HepG2 (cell line): ENCODE measurements at regions not wholly inside any gene's neighbourhood (a gene's known extent, or its start where the extent isn't known, plus 50 kb on each side); places are given as distances from the start of the nearest gene placed in this dataset.

Experiments used
- ATAC-seq: fragments of 200-7000 bp; cut with Tn5 transposase; 3 replicates; pipeline ENCODE4 v1.9.1; 2020; ENCODE audit warnings: mild to moderate bottlenecking, moderate library complexity
- BruUV-seq: library from RNA; stranded (reverse); fragments of 400-500 nt; replicated peaks from 2 replicates; lab custom pipeline; 2021; lab: Mats Ljungman, UMichigan
- CTCF ChIA-PET: fragments of 300-600 bp; formaldehyde crosslinking; extraction: SDS; loops from one replicate; lab custom pipeline; 2021; ENCODE audit warnings: low total read pairs, inconsistent platforms, low intra/inter-chr PET ratio; lab: Yijun Ruan, JAX
- POLR2A ChIA-PET: fragments of 350-600 bp; sonication (Branson Sonifier 250); formaldehyde crosslinking; loops from one replicate; lab custom pipeline; 2020; ENCODE audit warnings: antibody characterized with exemption, inconsistent platforms; lab: Yijun Ruan, JAX
- DNase-seq: peaks from one replicate; pipeline ENCODE4 v3.0.0-alpha.2; 2015; ENCODE audit warnings: low spot score
- FAIRE-seq: peaks from 3 replicates; lab custom pipeline; 2011; peaks lifted over from hg19 to GRCh38; lab: Jason Lieb, UNC
- H2AFZ ChIP-seq: one replicate; pipeline ENCODE4 v1.6.1; 2011; ENCODE audit warnings: low read length, inconsistent platforms
- H3K27ac ChIP-seq: fragments of 300-600 bp; 3 replicates; pipeline ENCODE4 v1.8.0; 2011; ENCODE audit warnings: mixed run types, mild to moderate bottlenecking, mixed read lengths, low read length, inconsistent platforms; ENCODE audit not compliant: insufficient read depth; ENCODE audit errors: extremely low read length
- H3K27me3 ChIP-seq, 2 experiments: fragments of 200-600 bp in 1 of 2; 2 replicates in 1 of 2; 3 replicates in 1 of 2; pipeline versions ENCODE4 v1.6.0 to v1.8.0; 2011; ENCODE audit warnings: low read length in 2 of 2, mild to moderate bottlenecking in 2 of 2, moderate library complexity in 2 of 2, inconsistent platforms in 1 of 2; ENCODE audit not compliant: insufficient read depth in 2 of 2, control insufficient read depth in 1 of 2
- H3K36me3 ChIP-seq, 2 experiments: fragments of 200-600 bp in 1 of 2; replicated peaks in 1 of 2; 2 replicates in 1 of 2; 3 replicates in 1 of 2; pipeline versions ENCODE4 v1.5.1 to v1.8.0; 2011; ENCODE audit warnings: low read length in 2 of 2, inconsistent platforms in 1 of 2; ENCODE audit not compliant: insufficient read depth in 2 of 2, control insufficient read depth in 1 of 2
- H3K4me1 ChIP-seq: 2 replicates; pipeline ENCODE4 v1.5.1; 2012; ENCODE audit warnings: low read length, inconsistent platforms; ENCODE audit not compliant: insufficient read depth
- H3K4me2 ChIP-seq: 2 replicates; pipeline ENCODE4 v1.6.0; 2011; ENCODE audit warnings: low read depth, low read length, inconsistent platforms
- H3K4me3 ChIP-seq, 3 experiments: fragments of 200-600 bp in 1 of 3; sonication (generic), shearing (Covaris generic) in 1 of 3; replicated peaks in 1 of 3; 2 replicates each; pipeline ENCODE4 v1.5.1; 2011 to 2016; ENCODE audit warnings: low read length in 3 of 3, inconsistent platforms in 2 of 3, low read depth in 2 of 3, mild to moderate bottlenecking in 2 of 3, control low read depth in 1 of 3, mixed read lengths in 1 of 3; ENCODE audit not compliant: insufficient read depth in 1 of 3
- H3K79me2 ChIP-seq: one replicate; pipeline ENCODE4 v1.6.1; 2011; ENCODE audit warnings: low read length, inconsistent platforms; ENCODE audit not compliant: insufficient read depth
- H3K9ac ChIP-seq: 2 replicates; pipeline ENCODE4 v1.6.0; 2011; ENCODE audit warnings: mild to moderate bottlenecking, low read depth, low read length, inconsistent platforms; ENCODE audit not compliant: insufficient read depth
- H3K9me3 ChIP-seq: 2 replicates; pipeline ENCODE4 v1.5.1; 2012; ENCODE audit warnings: mild to moderate bottlenecking, low read length
- H4K20me1 ChIP-seq: 2 replicates; pipeline ENCODE4 v1.6.0; 2011; ENCODE audit warnings: inconsistent platforms, mild to moderate bottlenecking, low read length, moderate library complexity; ENCODE audit not compliant: insufficient read depth
- ATAD3A ChIP-seq: sonication (generic); formaldehyde crosslinking; IDR thresholded peaks from 2 replicates; pipeline ENCODE4 v1.4.0; 2020; ENCODE audit warnings: missing genetic modification reagents
- CBX2 ChIP-seq, 2 experiments: fragments of 200-600 bp in 1 of 2; sonication (generic); formaldehyde crosslinking in 1 of 2; IDR thresholded peaks; 2 replicates each; pipeline versions ENCODE4 v1.7.0 to v1.8.1; 2018 to 2022; ENCODE audit warnings: low read depth in 2 of 2, low read length in 1 of 2, mild to moderate bottlenecking in 1 of 2, missing genetic modification reagents in 1 of 2
- EZH2 ChIP-seq: conservative IDR thresholded peaks from 2 replicates; pipeline ENCODE4 v1.6.1; 2012; ENCODE audit warnings: mild to moderate bottlenecking, low read depth, low read length, moderate library complexity
- FOXA1 ChIP-seq, 2 experiments: fragments of 450-650 bp in 1 of 2; sonication (generic) in 1 of 2; formaldehyde crosslinking in 1 of 2; IDR thresholded peaks; 2 replicates each; pipeline versions ENCODE4 v1.4.0 to v1.6.1; 2016 to 2020; ENCODE audit warnings: missing genetic modification reagents in 1 of 2
- FOXM1 ChIP-seq: sonication (generic); formaldehyde crosslinking; IDR thresholded peaks from 2 replicates; pipeline ENCODE4 v1.5.0; 2020; ENCODE audit warnings: missing genetic modification reagents
- GFI1 ChIP-seq: sonication (generic); formaldehyde crosslinking; IDR thresholded peaks from 2 replicates; pipeline ENCODE4 v1.5.0; 2020; ENCODE audit warnings: missing genetic modification reagents, mild to moderate bottlenecking, borderline replicate concordance
- MEIS2 ChIP-seq: sonication (generic); formaldehyde crosslinking; IDR thresholded peaks from 2 replicates; pipeline ENCODE4 v1.9.0; 2021; ENCODE audit warnings: mild to moderate bottlenecking, missing genetic modification reagents
- SRSF1 ChIP-seq: fragments of 200-400 bp; formaldehyde crosslinking; optimal IDR thresholded peaks from 2 replicates; pipeline ENCODE3; 2017; ENCODE audit warnings: mild to moderate bottlenecking, low read depth, low read length, moderate library complexity
- ZBTB8A ChIP-seq: sonication (generic); formaldehyde crosslinking; IDR thresholded peaks from 2 replicates; pipeline ENCODE4 v1.4.0; 2020; ENCODE audit warnings: mild to moderate bottlenecking, low read depth, missing genetic modification reagents, borderline replicate concordance
- ZNF703 ChIP-seq: sonication (generic); formaldehyde crosslinking; IDR thresholded peaks from 2 replicates; pipeline ENCODE4 v1.5.1; 2020; ENCODE audit warnings: missing genetic modification reagents, mild to moderate bottlenecking, moderate library complexity, borderline replicate concordance
- WGBS: methylation state at CpG from one replicate; pipeline ENCODE4 v1.1.6; 2017; ENCODE audit warnings: low lambda C conversion rate; 5-methylcytosine and 5-hydroxymethylcytosine counted together
- in situ Hi-C: cut with HindIII; loops from 2 replicates; pipeline ENCODE4 v1.10.0; 2017; ENCODE audit warnings: low pct_unique_long_range_greater_than_20kb; ENCODE audit not compliant: extremely low pct_ligation_motif_present
- intact Hi-C: fragments of 100-400 bp; cut with micrococcal nuclease; formaldehyde crosslinking; loops from one replicate; pipeline ENCODE4 v1.10.0; 2022; ENCODE audit not compliant: unreplicated experiment
- TF ChIP-seq, protein P1 (sequence below): sonication (generic); formaldehyde crosslinking; IDR thresholded peaks from 2 replicates; pipeline ENCODE4 v1.5.1; 2020; ENCODE audit warnings: mild to moderate bottlenecking, missing genetic modification reagents, moderate library complexity
- TF ChIP-seq, protein P2 (sequence below): sonication (generic); formaldehyde crosslinking; IDR thresholded peaks from 2 replicates; pipeline ENCODE4 v1.4.0; 2020; ENCODE audit warnings: missing genetic modification reagents

DNA sequence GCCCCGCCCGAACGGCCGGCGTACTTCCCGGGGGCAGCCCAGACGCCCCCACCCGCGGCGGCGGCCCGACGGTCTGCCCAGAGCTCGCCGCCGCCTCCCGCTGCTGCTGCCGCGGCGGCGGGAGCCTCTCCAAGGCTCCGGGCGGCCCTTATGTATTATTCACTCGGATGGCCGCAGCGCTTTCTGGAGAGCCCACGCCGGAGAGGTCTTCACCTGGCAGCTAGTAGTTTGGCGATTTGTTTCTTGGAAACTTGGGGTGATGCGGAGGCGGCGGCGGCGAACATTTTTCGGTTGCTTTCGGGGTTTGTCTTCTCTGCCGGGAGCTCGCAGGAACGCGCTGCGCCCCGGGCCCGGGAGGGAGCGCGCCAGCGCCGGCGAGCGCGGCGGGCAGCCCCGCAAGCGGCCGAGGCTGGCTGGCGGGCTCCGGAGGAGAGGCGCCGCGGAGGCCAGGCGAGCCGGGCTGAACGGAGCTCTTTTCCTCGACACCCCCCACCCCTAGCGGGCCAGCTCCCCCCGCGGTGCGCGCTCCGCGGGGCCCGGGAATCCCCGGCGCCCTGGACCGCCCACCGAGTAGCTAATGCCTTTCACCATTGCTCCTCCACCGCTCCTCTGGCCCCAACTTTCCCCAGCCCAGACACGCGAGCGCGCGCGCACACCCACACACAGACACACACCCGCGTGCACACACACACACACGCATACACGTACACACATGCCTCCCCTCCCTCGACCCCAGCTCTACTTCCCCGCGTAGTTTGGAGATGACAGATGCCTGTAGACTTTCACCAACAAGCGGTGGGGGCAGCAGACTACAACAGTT lies 113.5 kb downstream of the DHX15 start (continued):
- TF ChIP-seq, protein P1, sequence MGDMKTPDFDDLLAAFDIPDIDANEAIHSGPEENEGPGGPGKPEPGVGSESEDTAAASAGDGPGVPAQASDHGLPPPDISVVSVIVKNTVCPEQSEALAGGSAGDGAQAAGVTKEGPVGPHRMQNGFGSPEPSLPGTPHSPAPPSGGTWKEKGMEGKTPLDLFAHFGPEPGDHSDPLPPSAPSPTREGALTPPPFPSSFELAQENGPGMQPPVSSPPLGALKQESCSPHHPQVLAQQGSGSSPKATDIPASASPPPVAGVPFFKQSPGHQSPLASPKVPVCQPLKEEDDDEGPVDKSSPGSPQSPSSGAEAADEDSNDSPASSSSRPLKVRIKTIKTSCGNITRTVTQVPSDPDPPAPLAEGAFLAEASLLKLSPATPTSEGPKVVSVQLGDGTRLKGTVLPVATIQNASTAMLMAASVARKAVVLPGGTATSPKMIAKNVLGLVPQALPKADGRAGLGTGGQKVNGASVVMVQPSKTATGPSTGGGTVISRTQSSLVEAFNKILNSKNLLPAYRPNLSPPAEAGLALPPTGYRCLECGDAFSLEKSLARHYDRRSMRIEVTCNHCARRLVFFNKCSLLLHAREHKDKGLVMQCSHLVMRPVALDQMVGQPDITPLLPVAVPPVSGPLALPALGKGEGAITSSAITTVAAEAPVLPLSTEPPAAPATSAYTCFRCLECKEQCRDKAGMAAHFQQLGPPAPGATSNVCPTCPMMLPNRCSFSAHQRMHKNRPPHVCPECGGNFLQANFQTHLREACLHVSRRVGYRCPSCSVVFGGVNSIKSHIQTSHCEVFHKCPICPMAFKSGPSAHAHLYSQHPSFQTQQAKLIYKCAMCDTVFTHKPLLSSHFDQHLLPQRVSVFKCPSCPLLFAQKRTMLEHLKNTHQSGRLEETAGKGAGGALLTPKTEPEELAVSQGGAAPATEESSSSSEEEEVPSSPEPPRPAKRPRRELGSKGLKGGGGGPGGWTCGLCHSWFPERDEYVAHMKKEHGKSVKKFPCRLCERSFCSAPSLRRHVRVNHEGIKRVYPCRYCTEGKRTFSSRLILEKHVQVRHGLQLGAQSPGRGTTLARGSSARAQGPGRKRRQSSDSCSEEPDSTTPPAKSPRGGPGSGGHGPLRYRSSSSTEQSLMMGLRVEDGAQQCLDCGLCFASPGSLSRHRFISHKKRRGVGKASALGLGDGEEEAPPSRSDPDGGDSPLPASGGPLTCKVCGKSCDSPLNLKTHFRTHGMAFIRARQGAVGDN (CRISPR knock-in tag), result 0 out of 2 replicates have a peak, but pooled peaks have one; percentile 2

DNA sequence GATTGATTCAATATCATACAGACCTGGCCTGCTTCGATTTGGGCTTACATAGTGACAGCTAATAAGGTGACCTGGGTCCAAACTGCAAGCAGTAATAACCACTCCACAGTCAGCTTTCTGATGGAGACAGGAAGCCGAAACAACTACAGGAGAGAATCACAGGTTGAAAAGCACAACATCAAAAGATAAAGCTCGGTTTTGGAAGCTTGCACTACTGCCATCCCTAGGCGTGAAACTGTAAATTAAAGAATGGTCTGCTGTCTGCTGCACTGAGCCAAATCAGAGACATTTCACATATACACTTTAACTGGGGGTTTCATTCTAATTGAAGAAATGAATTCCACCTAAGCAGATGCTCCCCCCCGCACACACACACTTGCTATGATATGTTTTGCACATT lies 116.3 kb downstream of the DHX15 start:
- Histone ChIP-seq H3K4me1 (0 out of 2 replicates have a peak, but pooled peaks cover under 1% of the 10 kb centered on the region), H4K20me1 (no peaks in the 10 kb centered on the region), H3K9me3 (no peaks in the 10 kb centered on the region), H2AFZ (no peak overlapping the region), H3K27me3 (peaks cover 13 to 63% of the 10 kb centered on the region in 2 experiments; a peak in 4 of 5 replicates), H3K4me3 (no peak overlapping the region), H3K36me3 (no peaks in the 10 kb centered on the region), H3K27ac (no peak overlapping the region), H3K79me2 (no peaks in the 10 kb centered on the region), H3K9ac (no peak overlapping the region), H3K4me2 (no peak overlapping the region)
- 6% methylated on average over 5 of the region's 5 CpGs for WGBS
- CTCF ChIA-PET, result no interaction called here
- POLR2A ChIA-PET, result no interaction called here
- BruUV-seq, result no TSS peak
- in situ Hi-C loops (no loop called here), intact Hi-C loops (no loop called here)
- no peak for TF ChIP-seq EZH2
- TF ChIP-seq ATAD3A (CRISPR knock-in tag), result no peak
- TF ChIP-seq SRSF1, result no peak
- no peak for TF ChIP-seq ZNF703
- TF ChIP-seq, protein P2, sequence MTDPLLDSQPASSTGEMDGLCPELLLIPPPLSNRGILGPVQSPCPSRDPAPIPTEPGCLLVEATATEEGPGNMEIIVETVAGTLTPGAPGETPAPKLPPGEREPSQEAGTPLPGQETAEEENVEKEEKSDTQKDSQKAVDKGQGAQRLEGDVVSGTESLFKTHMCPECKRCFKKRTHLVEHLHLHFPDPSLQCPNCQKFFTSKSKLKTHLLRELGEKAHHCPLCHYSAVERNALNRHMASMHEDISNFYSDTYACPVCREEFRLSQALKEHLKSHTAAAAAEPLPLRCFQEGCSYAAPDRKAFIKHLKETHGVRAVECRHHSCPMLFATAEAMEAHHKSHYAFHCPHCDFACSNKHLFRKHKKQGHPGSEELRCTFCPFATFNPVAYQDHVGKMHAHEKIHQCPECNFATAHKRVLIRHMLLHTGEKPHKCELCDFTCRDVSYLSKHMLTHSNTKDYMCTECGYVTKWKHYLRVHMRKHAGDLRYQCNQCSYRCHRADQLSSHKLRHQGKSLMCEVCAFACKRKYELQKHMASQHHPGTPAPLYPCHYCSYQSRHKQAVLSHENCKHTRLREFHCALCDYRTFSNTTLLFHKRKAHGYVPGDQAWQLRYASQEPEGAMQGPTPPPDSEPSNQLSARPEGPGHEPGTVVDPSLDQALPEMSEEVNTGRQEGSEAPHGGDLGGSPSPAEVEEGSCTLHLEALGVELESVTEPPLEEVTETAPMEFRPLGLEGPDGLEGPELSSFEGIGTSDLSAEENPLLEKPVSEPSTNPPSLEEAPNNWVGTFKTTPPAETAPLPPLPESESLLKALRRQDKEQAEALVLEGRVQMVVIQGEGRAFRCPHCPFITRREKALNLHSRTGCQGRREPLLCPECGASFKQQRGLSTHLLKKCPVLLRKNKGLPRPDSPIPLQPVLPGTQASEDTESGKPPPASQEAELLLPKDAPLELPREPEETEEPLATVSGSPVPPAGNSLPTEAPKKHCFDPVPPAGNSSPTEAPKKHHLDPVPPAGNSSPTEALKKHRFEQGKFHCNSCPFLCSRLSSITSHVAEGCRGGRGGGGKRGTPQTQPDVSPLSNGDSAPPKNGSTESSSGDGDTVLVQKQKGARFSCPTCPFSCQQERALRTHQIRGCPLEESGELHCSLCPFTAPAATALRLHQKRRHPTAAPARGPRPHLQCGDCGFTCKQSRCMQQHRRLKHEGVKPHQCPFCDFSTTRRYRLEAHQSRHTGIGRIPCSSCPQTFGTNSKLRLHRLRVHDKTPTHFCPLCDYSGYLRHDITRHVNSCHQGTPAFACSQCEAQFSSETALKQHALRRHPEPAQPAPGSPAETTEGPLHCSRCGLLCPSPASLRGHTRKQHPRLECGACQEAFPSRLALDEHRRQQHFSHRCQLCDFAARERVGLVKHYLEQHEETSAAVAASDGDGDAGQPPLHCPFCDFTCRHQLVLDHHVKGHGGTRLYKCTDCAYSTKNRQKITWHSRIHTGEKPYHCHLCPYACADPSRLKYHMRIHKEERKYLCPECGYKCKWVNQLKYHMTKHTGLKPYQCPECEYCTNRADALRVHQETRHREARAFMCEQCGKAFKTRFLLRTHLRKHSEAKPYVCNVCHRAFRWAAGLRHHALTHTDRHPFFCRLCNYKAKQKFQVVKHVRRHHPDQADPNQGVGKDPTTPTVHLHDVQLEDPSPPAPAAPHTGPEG (CRISPR knock-in tag), result no peak
- no peak for TF ChIP-seq CBX2 (IDR thresholded peaks at IDR 0.05; ENCODE audit: low read depth, low read length)
- TF ChIP-seq CBX2 (CRISPR knock-in tag; IDR thresholded peaks at IDR 0.05; ENCODE audit: low read depth), result no peak
- no peak for TF ChIP-seq FOXA1 (IDR thresholded peaks at IDR 0.05)
- TF ChIP-seq FOXA1 (CRISPR knock-in tag; IDR thresholded peaks at IDR 0.05), result no peak
- no peak for TF ChIP-seq MEIS2
- TF ChIP-seq FOXM1 (CRISPR knock-in tag), result no peak
- no peak for TF ChIP-seq ZBTB8A
- no peak for TF ChIP-seq GFI1
- ATAC-seq, result no peak
- no peak for FAIRE-seq
- no peak for DNase-seq
